ENCODE measurements at regions not wholly inside any gene's neighbourhood (a gene's known extent, or its start where the extent isn't known, plus 50 kb on each side); places are given as distances from the start of the nearest gene placed in this dataset.

DNA sequence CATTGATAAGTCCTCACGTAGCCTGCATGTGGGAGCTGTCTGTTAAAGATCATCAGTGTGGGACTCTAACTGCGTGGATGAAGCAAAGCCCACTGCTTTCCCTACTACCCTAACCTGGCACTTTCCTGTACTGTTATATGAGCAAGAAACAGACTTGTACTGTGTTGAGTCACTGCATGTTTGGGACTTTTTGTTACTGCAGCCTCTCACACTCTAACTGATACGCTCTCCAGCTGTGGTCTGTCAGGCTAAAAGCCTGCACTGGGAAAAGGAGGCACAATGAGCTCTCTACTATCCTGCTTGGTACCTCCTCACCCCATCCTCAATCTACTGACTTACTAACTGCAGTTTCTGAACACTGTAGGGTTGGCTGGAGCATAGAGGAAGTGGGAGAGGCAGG, 93.7 kb upstream of the PLET1 start:
- Histone ChIP-seq H4K91ac (ENCODE audit: low read depth, low read length, poor library complexity) (no peak overlapping the region), H3K14ac (ENCODE audit: low read length) (no peak overlapping the region), H3K4me3 (ENCODE audit: low read length in 2 of 2) (no peak overlapping the region), H3K9me3 (replicated peaks in 1 of 2; ENCODE audit: control insufficient read depth in 2 of 2, insufficient read depth in 1 of 2, low read depth in 1 of 2, low read length in 2 of 2) (no peaks in the 10 kb centered on the region), H3K9ac (ENCODE audit: low read depth, low read length, poor library complexity) (no peak overlapping the region), H3K4me1 (ENCODE audit: control insufficient read depth in 2 of 2, insufficient read depth in 1 of 2, low read depth in 1 of 2, low read length in 2 of 2) (peaks cover 0 to 4% of the 10 kb centered on the region in 2 donors), H2BK15ac (ENCODE audit: low read length) (no peak overlapping the region), H3K27ac (replicated peaks; ENCODE audit: low read length) (no peak overlapping the region), H3K36me3 (replicated peaks in 1 of 2; ENCODE audit: control insufficient read depth in 2 of 2, insufficient read depth in 2 of 2, low read length in 2 of 2) (no peaks in the 10 kb centered on the region), H3K27me3 (ENCODE audit: control insufficient read depth in 3 of 3, insufficient read depth in 3 of 3, low read depth in 1 of 3, low read length in 3 of 3) (no peaks in the 10 kb centered on the region), H3K18ac (ENCODE audit: low read length) (no peak overlapping the region), H3K23ac (ENCODE audit: low read depth, low read length, poor library complexity) (no peak overlapping the region), H3K4ac (ENCODE audit: low read length) (no peak overlapping the region), H4K8ac (ENCODE audit: low read depth, low read length) (no peak overlapping the region), H2BK120ac (ENCODE audit: low read depth, low read length) (no peak overlapping the region), H3K79me1 (ENCODE audit: low read depth, low read length) (no peaks in the 10 kb centered on the region), H2AK5ac (ENCODE audit: low read depth, low read length) (no peak overlapping the region), H2BK5ac (ENCODE audit: low read length) (no peak overlapping the region), H3K4me2 (ENCODE audit: insufficient read depth, low read length, poor library complexity, severe bottlenecking) (no peak overlapping the region), H2AFZ (ENCODE audit: low read length) (no peak overlapping the region), H2BK12ac (ENCODE audit: low read length) (no peak overlapping the region)
- no CpG with 5 or more reads among the region's 3 CpGs for WGBS, 2 donors (ENCODE audit: extremely low coverage in 2 of 2, insufficient read length in 2 of 2, insufficient replicate concordance in 1 of 2)
- no peak for DNase-seq (ENCODE audit: low spot score)

DNA sequence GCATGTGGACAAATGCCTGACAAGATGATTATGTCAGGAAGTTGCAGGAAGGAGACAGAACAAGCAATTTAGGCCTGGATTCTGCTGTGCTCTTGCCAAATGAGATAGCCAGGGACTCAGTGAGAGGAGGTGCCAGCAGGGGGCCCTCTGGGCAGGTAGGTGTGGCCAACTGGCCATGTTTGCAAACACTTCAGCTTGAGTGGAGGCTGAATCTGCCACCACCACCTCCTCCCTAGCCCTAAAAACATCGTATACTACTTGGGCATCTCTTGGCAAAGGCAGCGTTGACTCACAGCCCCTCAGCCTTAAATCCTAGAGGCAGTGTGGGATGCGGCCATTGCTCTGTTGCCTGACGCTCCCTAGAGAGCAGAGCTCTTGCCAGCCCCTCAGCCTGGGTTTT, 95.1 kb upstream of the PLET1 start:
- Histone ChIP-seq H3K9me3 (replicated peaks in 1 of 2; ENCODE audit: control insufficient read depth in 2 of 2, insufficient read depth in 1 of 2, low read depth in 1 of 2, low read length in 2 of 2) (no peaks in the 10 kb centered on the region), H2BK5ac (ENCODE audit: low read length) (no peak overlapping the region), H3K4me1 (ENCODE audit: control insufficient read depth in 2 of 2, insufficient read depth in 1 of 2, low read depth in 1 of 2, low read length in 2 of 2) (peaks cover 0 to 4% of the 10 kb centered on the region in 2 donors), H3K9ac (ENCODE audit: low read depth, low read length, poor library complexity) (peak overlapping the region; percentile 53), H3K4ac (ENCODE audit: low read length) (no peak overlapping the region), H2AK5ac (ENCODE audit: low read depth, low read length) (no peak overlapping the region), H4K91ac (ENCODE audit: low read depth, low read length, poor library complexity) (no peak overlapping the region), H4K8ac (ENCODE audit: low read depth, low read length) (no peak overlapping the region), H2AFZ (ENCODE audit: low read length) (no peak overlapping the region), H3K79me1 (ENCODE audit: low read depth, low read length) (no peaks in the 10 kb centered on the region), H3K14ac (ENCODE audit: low read length) (no peak overlapping the region), H3K4me2 (ENCODE audit: insufficient read depth, low read length, poor library complexity, severe bottlenecking) (no peak overlapping the region), H2BK120ac (ENCODE audit: low read depth, low read length) (no peak overlapping the region), H3K4me3 (ENCODE audit: low read length in 2 of 2) (no peak overlapping the region), H3K27ac (replicated peaks; ENCODE audit: low read length) (no peak overlapping the region), H3K18ac (ENCODE audit: low read length) (no peak overlapping the region), H2BK15ac (ENCODE audit: low read length) (no peak overlapping the region), H3K27me3 (ENCODE audit: control insufficient read depth in 3 of 3, insufficient read depth in 3 of 3, low read depth in 1 of 3, low read length in 3 of 3) (no peaks in the 10 kb centered on the region), H2BK12ac (ENCODE audit: low read length) (no peak overlapping the region), H3K36me3 (replicated peaks in 1 of 2; ENCODE audit: control insufficient read depth in 2 of 2, insufficient read depth in 2 of 2, low read length in 2 of 2) (no peaks in the 10 kb centered on the region), H3K23ac (ENCODE audit: low read depth, low read length, poor library complexity) (peak overlapping the region; percentile 52)
- no peak for DNase-seq (ENCODE audit: low spot score)
- WGBS, 2 donors (ENCODE audit: extremely low coverage in 2 of 2, insufficient read length in 2 of 2, insufficient replicate concordance in 1 of 2), result no CpG with 5 or more reads among the region's 4 CpGs

DNA sequence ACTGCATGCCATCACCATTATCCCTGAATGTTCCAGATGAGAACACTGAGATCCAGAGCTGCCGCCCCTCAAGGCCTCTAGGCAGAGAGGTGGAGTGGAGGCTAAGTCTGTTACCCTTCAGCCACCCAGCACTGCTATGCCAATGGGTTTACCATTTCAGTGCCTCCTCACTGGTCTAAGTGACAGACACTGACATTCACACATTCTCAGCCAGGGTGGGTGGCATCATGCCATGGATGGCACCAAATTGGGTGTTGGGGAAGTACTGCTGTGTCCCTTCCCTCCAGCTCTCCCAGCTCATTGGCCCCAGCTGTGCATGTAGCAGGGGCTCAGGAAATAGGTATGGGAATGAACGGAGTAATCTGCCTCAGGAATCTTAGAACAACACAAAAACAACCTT, 96.8 kb upstream of the PLET1 start:
- WGBS, 2 donors (ENCODE audit: extremely low coverage in 2 of 2, insufficient read length in 2 of 2, insufficient replicate concordance in 1 of 2), result no CpG with 5 or more reads among the region's 2 CpGs
- no peak overlapping the region for H2BK12ac ChIP-seq (ENCODE audit: low read length)
- H3K14ac ChIP-seq (ENCODE audit: low read length), result no peak overlapping the region
- H3K4me3 ChIP-seq (ENCODE audit: low read length in 2 of 2), result no peak overlapping the region
- H2BK120ac ChIP-seq (ENCODE audit: low read depth, low read length), result no peak overlapping the region
- H3K4me1 ChIP-seq (ENCODE audit: control insufficient read depth in 2 of 2, insufficient read depth in 1 of 2, low read depth in 1 of 2, low read length in 2 of 2), result peaks cover 0 to 6% of the 10 kb centered on the region in 2 donors
- no peak overlapping the region for H4K8ac ChIP-seq (ENCODE audit: low read depth, low read length)
- H3K36me3 ChIP-seq (replicated peaks in 1 of 2; ENCODE audit: control insufficient read depth in 2 of 2, insufficient read depth in 2 of 2, low read length in 2 of 2), result no peaks in the 10 kb centered on the region
- H3K4me2 ChIP-seq (ENCODE audit: insufficient read depth, low read length, poor library complexity, severe bottlenecking), result no peak overlapping the region
- no peak overlapping the region for H2AK5ac ChIP-seq (ENCODE audit: low read depth, low read length)
- no peaks in the 10 kb centered on the region for H3K79me1 ChIP-seq (ENCODE audit: low read depth, low read length)
- H3K27me3 ChIP-seq (ENCODE audit: control insufficient read depth in 3 of 3, insufficient read depth in 3 of 3, low read depth in 1 of 3, low read length in 3 of 3), result no peaks in the 10 kb centered on the region
- no peak overlapping the region for H2BK5ac ChIP-seq (ENCODE audit: low read length)
- H3K27ac ChIP-seq (replicated peaks; ENCODE audit: low read length), result no peak overlapping the region
- H3K9me3 ChIP-seq (replicated peaks in 1 of 2; ENCODE audit: control insufficient read depth in 2 of 2, insufficient read depth in 1 of 2, low read depth in 1 of 2, low read length in 2 of 2), result no peaks in the 10 kb centered on the region
- H3K4ac ChIP-seq (ENCODE audit: low read length), result no peak overlapping the region
- no peak for DNase-seq (ENCODE audit: low spot score)
- no peak overlapping the region for H3K23ac ChIP-seq (ENCODE audit: low read depth, low read length, poor library complexity)
- H3K18ac ChIP-seq (ENCODE audit: low read length), result no peak overlapping the region
- H2BK15ac ChIP-seq (ENCODE audit: low read length), result no peak overlapping the region
- no peak overlapping the region for H2AFZ ChIP-seq (ENCODE audit: low read length)
- H3K9ac ChIP-seq (ENCODE audit: low read depth, low read length, poor library complexity), result no peak overlapping the region
- no peak overlapping the region for H4K91ac ChIP-seq (ENCODE audit: low read depth, low read length, poor library complexity)

DNA sequence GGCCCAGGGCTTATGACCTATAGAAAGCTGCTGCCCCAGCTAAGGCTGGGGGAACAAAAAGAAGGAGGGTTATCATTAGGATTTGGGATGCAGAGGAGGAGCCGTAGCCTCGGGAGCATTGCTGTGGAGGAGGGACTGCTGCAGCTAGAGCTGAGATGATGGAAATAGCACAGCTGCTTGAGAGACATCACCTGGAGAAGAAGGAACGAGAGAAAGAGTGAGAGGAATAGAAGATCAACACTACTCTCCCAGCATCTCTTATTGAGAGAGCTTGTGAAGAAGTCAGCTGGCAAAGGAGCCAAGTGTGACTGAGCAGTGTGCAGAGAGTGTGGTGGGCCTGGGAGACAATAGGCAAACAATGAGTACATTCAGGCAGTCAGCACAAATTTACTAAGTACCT, 100.7 kb upstream of the PLET1 start:
- no peak overlapping the region for H3K4me2 ChIP-seq (ENCODE audit: insufficient read depth, low read length, poor library complexity, severe bottlenecking)
- WGBS, 2 donors (ENCODE audit: extremely low coverage in 2 of 2, insufficient read length in 2 of 2, insufficient replicate concordance in 1 of 2), result no CpG with 5 or more reads among the region's 3 CpGs
- H3K27me3 ChIP-seq (ENCODE audit: control insufficient read depth in 3 of 3, insufficient read depth in 3 of 3, low read depth in 1 of 3, low read length in 3 of 3), result no peaks in the 10 kb centered on the region
- H3K4ac ChIP-seq (ENCODE audit: low read length), result no peak overlapping the region
- H4K91ac ChIP-seq (ENCODE audit: low read depth, low read length, poor library complexity), result no peak overlapping the region
- peaks cover 0 to 2% of the 10 kb centered on the region in 2 donors for H3K4me1 ChIP-seq (ENCODE audit: control insufficient read depth in 2 of 2, insufficient read depth in 1 of 2, low read depth in 1 of 2, low read length in 2 of 2)
- H3K18ac ChIP-seq (ENCODE audit: low read length), result no peak overlapping the region
- no peak overlapping the region for H2AFZ ChIP-seq (ENCODE audit: low read length)
- no peak overlapping the region for H3K4me3 ChIP-seq (ENCODE audit: low read length in 2 of 2)
- no peak for DNase-seq (ENCODE audit: low spot score)
- H4K8ac ChIP-seq (ENCODE audit: low read depth, low read length), result no peak overlapping the region
- H3K79me1 ChIP-seq (ENCODE audit: low read depth, low read length), result no peaks in the 10 kb centered on the region
- no peak overlapping the region for H2AK5ac ChIP-seq (ENCODE audit: low read depth, low read length)
- H3K27ac ChIP-seq (replicated peaks; ENCODE audit: low read length), result no peak overlapping the region
- no peak overlapping the region for H2BK15ac ChIP-seq (ENCODE audit: low read length)
- no peak overlapping the region for H3K23ac ChIP-seq (ENCODE audit: low read depth, low read length, poor library complexity)
- H3K9ac ChIP-seq (ENCODE audit: low read depth, low read length, poor library complexity), result no peak overlapping the region
- no peaks in the 10 kb centered on the region for H3K36me3 ChIP-seq (replicated peaks in 1 of 2; ENCODE audit: control insufficient read depth in 2 of 2, insufficient read depth in 2 of 2, low read length in 2 of 2)
- no peak overlapping the region for H2BK12ac ChIP-seq (ENCODE audit: low read length)
- H3K9me3 ChIP-seq (replicated peaks in 1 of 2; ENCODE audit: control insufficient read depth in 2 of 2, insufficient read depth in 1 of 2, low read depth in 1 of 2, low read length in 2 of 2), result no peaks in the 10 kb centered on the region
- no peak overlapping the region for H2BK5ac ChIP-seq (ENCODE audit: low read length)
- no peak overlapping the region for H3K14ac ChIP-seq (ENCODE audit: low read length)
- H2BK120ac ChIP-seq (ENCODE audit: low read depth, low read length), result no peak overlapping the region

All from neuronal stem cell (in vitro differentiated cells).